ENCODE measurements at regions not wholly inside any gene's neighbourhood (a gene's known extent, or its start where the extent isn't known, plus 50 kb on each side); places are given as distances from the start of the nearest gene placed in this dataset.

- TF ChIP-seq EZH2 (IDR thresholded peaks at IDR 0.05) (no peak), CTCF (IDR thresholded peaks at IDR 0.05 in 2 of 3, conservative IDR thresholded peaks at IDR 0.05 in 1 of 3; ENCODE audit: borderline replicate concordance in 1 of 3, insufficient read depth in 1 of 3, low read depth in 2 of 3, low read length in 2 of 3) (no peak), POLR2A (IDR thresholded peaks at IDR 0.05; ENCODE audit: borderline replicate concordance, extremely low read depth, insufficient read depth, insufficient read length) (no peak), POLR2AphosphoS5 (IDR thresholded peaks at IDR 0.05; ENCODE audit: low read depth, low read length) (no peak), SP1 (IDR thresholded peaks at IDR 0.05; ENCODE audit: low read depth) (no peak), YY1 (IDR thresholded peaks at IDR 0.05; ENCODE audit: extremely low read depth, insufficient replicate concordance, low read depth, low read length) (no peak), SIN3A (IDR thresholded peaks at IDR 0.05; ENCODE audit: low read depth) (no peak), REST (IDR thresholded peaks at IDR 0.05; ENCODE audit: low read depth) (no peak)
Measured at GRCh38 chr4:96347582-96347981, 507.7 kb downstream of the PDHA2 start.
